Parathyroid adenoma (tissue), 2 donors: ENCODE measurements at regions not wholly inside any gene's neighbourhood (a gene's known extent, or its start where the extent isn't known, plus 50 kb on each side); places are given as distances from the start of the nearest gene placed in this dataset.

Experiments used
- H2AFZ ChIP-seq: fragments of 300-600 bp; sonication (generic); one replicate; pipeline ENCODE4 v1.7.0; 2017; ENCODE audit warnings: antibody characterized with exemption, mild to moderate bottlenecking
- H3K27ac ChIP-seq: fragments of 300-600 bp; sonication (generic); one replicate; pipeline ENCODE4 v1.7.0; 2017
- H3K27me3 ChIP-seq: fragments of 300-600 bp; sonication (generic); one replicate; pipeline ENCODE4 v1.7.0; 2017; ENCODE audit warnings: low read length; ENCODE audit not compliant: control insufficient read depth, insufficient read depth
- H3K36me3 ChIP-seq: fragments of 300-600 bp; sonication (generic); one replicate; pipeline ENCODE4 v1.7.0; 2017; ENCODE audit warnings: low read length; ENCODE audit not compliant: control insufficient read depth, insufficient read depth
- H3K4me1 ChIP-seq: fragments of 300-600 bp; sonication (generic); one replicate; pipeline ENCODE4 v1.7.0; 2017; ENCODE audit warnings: control low read depth
- H3K4me2 ChIP-seq: fragments of 300-600 bp; sonication (generic); one replicate; pipeline ENCODE4 v1.7.0; 2017; ENCODE audit warnings: low read length
- H3K4me3 ChIP-seq: fragments of 300-600 bp; sonication (generic); one replicate; pipeline ENCODE4 v1.7.0; 2017; ENCODE audit warnings: low read depth, low read length
- H3K79me2 ChIP-seq: fragments of 300-600 bp; sonication (generic); one replicate; pipeline ENCODE4 v1.7.0; 2017; ENCODE audit warnings: control low read depth
- H3K9ac ChIP-seq: fragments of 300-600 bp; sonication (generic); one replicate; pipeline ENCODE4 v1.7.0; 2017; ENCODE audit warnings: mild to moderate bottlenecking
- H3K9me3 ChIP-seq: fragments of 300-600 bp; sonication (generic); one replicate; pipeline ENCODE4 v1.7.0; 2017; ENCODE audit warnings: low read length; ENCODE audit not compliant: control insufficient read depth
- CTCF ChIP-seq: fragments of 300-600 bp; sonication (generic); IDR thresholded peaks from one replicate; pipeline ENCODE4 v1.7.0; 2017; ENCODE audit warnings: antibody characterized with exemption, mild to moderate bottlenecking
- donor health status: primary hyperparathyroidism.

- no peak overlapping the region for H3K4me2 ChIP-seq
- no peak for TF ChIP-seq CTCF
- H3K4me1 ChIP-seq: no peaks in the 10 kb centered on the region
- no peak overlapping the region for H2AFZ ChIP-seq
- H3K9ac ChIP-seq: no peak overlapping the region
- no peaks in the 10 kb centered on the region for H3K9me3 ChIP-seq
- H3K36me3 ChIP-seq: no peaks in the 10 kb centered on the region
- H3K79me2 ChIP-seq: no peaks in the 10 kb centered on the region
- no peak overlapping the region for H3K27ac ChIP-seq
- H3K4me3 ChIP-seq: no peak overlapping the region
- H3K27me3 ChIP-seq: no peaks in the 10 kb centered on the region
Measured at GRCh38 chr1:30305061-30305460, 418.3 kb downstream of the MATN1 start.

- Histone ChIP-seq H3K27ac (no peak overlapping the region), H3K4me1 (no peaks in the 10 kb centered on the region), H3K27me3 (no peaks in the 10 kb centered on the region), H3K36me3 (no peaks in the 10 kb centered on the region), H2AFZ (no peak overlapping the region), H3K9me3 (no peaks in the 10 kb centered on the region), H3K9ac (no peak overlapping the region), H3K4me2 (no peak overlapping the region), H3K4me3 (no peak overlapping the region), H3K79me2 (no peaks in the 10 kb centered on the region)
- no peak for TF ChIP-seq CTCF
Measured at GRCh38 chr1:30304080-30304479, 419.3 kb downstream of the MATN1 start.

GRCh38 chr1:30303387-30303786, 420.0 kb downstream of the MATN1 start:
- H3K4me3 ChIP-seq: no peak overlapping the region
- no peak overlapping the region for H3K27ac ChIP-seq
- no peak overlapping the region for H3K4me2 ChIP-seq
- H3K9me3 ChIP-seq: no peaks in the 10 kb centered on the region
- no peak overlapping the region for H2AFZ ChIP-seq
- no peak overlapping the region for H3K9ac ChIP-seq
- no peaks in the 10 kb centered on the region for H3K79me2 ChIP-seq
- H3K27me3 ChIP-seq: no peaks in the 10 kb centered on the region
- H3K4me1 ChIP-seq: no peaks in the 10 kb centered on the region
- H3K36me3 ChIP-seq: no peaks in the 10 kb centered on the region
- TF ChIP-seq CTCF: no peak

- TF ChIP-seq CTCF: no peak
Measured at GRCh38 chr1:30302858-30303257, 420.5 kb downstream of the MATN1 start.

GRCh38 chr1:30300669-30301068, 422.7 kb downstream of the MATN1 start:
- Histone ChIP-seq H3K79me2 (no peaks in the 10 kb centered on the region), H3K36me3 (no peaks in the 10 kb centered on the region), H3K27me3 (no peaks in the 10 kb centered on the region), H3K9me3 (no peaks in the 10 kb centered on the region), H3K9ac (no peak overlapping the region), H2AFZ (no peak overlapping the region), H3K4me2 (no peak overlapping the region), H3K4me1 (no peaks in the 10 kb centered on the region), H3K27ac (no peak overlapping the region), H3K4me3 (no peak overlapping the region)
- no peak for TF ChIP-seq CTCF

More at GRCh38 chr1:30302858-30303257, 420.5 kb downstream of the MATN1 start:
- Histone ChIP-seq H3K27me3 (no peaks in the 10 kb centered on the region), H3K79me2 (no peaks in the 10 kb centered on the region), H3K27ac (no peak overlapping the region), H3K9me3 (no peaks in the 10 kb centered on the region), H3K4me3 (no peak overlapping the region), H3K4me1 (no peaks in the 10 kb centered on the region), H2AFZ (no peak overlapping the region), H3K9ac (no peak overlapping the region), H3K4me2 (no peak overlapping the region), H3K36me3 (no peaks in the 10 kb centered on the region)
